ENCODE measurements at regions not wholly inside any gene's neighbourhood (a gene's known extent, or its start where the extent isn't known, plus 50 kb on each side); places are given as distances from the start of the nearest gene placed in this dataset.
"Not testable (repeated sequence)": the region's sequence is repeated elsewhere in the genome, so short reads cannot be mapped to it uniquely, and the experiment has no call there.

DNA sequence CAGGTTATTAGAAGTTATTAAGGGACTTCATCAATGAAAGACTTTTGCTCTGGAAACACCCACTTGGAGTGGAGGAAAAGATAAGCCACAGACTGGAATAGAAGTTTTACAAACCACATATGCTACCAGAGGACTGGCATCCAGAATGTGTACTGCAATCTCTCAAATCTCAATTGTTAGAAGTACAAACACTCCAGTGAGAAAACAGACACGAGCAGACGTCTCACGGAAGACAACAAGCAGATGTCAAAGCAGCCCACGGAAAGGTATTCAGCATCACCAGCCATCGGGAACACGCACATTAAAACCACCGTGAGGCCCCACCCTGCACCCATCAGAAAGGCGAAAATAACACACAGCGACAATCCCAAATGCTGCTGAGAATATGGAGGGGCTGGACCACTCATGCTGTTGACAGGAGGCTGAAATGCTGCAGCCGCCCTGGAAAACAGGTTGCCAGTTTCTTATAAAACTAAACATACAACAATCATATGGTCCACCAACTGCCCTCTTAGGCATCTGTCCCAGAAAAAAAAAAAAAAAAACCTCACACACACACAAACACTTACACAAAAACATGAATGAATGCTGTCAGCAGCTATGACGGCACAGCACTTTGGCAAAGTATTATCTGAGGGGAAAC, 131.9 kb upstream of the SFSWAP start:
- no peak for DNase-seq (ENCODE audit: low spot score)

GRCh38 chr12:131583090-131583712, 127.7 kb upstream of the SFSWAP start:
- no peak for DNase-seq (ENCODE audit: low spot score)

GRCh38 chr12:131586269-131586668, 124.6 kb upstream of the SFSWAP start:
- DNase-seq (ENCODE audit: low spot score) = no peak

DNA sequence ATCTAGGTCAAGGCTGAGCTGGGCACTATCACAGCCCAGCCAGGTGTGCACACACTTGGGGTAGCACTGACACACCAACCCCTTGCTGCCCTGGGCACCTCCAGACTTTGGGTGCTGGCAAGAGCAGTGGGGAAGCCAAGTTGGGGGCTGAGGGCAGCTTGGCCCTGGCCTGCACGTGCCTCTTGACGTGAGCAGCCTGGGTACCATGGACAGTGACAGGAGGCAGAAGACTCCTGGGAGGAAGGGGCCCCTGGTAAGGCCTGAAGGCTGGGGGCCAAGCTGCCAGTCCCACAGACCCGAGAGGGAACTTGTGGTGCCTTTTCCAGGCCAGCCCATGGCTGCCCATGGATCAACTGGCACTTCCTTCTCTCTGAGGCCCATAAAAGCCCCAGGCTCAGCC, 124.1 kb upstream of the SFSWAP start:
- no peak for DNase-seq (ENCODE audit: low spot score)

GRCh38 chr12:131587565-131587964, 123.3 kb upstream of the SFSWAP start:
- no peak for DNase-seq (ENCODE audit: low spot score)

DNA sequence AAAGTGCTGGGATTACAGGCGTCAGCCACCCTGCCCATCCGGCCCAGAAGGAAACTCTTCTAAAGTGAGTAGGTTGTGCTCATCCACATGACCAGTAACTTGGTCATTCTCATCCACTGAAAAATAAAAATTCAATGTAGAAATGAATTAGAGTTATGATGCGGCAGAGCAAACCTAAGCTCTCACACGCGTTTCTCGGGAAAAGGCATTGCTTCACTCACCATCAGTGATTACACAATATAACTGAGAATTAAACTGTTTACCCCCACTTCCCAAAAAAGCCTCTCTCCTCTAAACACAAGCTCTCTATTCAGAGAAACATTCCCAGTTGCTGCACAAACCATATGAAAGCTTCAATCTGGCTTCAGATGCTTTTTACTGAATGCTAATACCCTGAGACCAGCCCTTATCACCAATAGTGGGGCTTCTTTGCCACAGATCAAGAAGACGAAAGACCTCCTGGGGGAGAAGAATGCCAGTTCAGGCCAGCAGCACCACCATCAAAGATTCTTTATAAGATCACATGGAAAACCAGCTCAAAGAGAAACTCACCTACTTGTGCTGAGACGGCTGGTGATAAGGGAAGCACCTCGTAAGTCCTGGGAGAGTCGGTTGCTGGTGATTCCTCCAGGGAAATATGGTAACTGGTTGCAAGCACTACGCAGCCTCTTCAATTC, 121.5 kb upstream of the SFSWAP start:
- DNase-seq (ENCODE audit: low spot score) = no peak

DNA sequence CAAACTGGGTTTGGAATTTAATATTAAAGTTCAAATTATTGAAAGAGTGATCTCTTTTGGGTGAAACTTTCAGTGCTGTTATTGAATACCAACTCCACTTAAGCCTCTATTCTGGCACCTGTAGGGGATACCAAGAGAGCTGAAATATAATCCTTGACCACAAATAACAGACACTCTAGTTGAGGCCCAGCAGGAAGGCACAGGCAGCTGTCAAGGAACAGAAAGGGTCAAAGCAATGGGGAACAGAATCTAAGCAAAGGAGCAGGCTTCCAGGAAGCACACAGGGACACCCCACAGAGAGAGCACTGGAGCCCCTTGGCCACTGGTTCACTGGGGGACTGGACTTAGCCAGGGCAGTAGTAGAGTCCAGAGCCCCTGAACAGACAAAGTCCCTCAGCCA, 120.9 kb upstream of the SFSWAP start:
- DNase-seq (ENCODE audit: low spot score) = no peak

GRCh38 chr12:131591136-131591535, 119.8 kb upstream of the SFSWAP start:
- DNase-seq (ENCODE audit: low spot score) = no peak

- DNase-seq (ENCODE audit: low spot score) = no peak
These were observed 118.9 kb upstream of the SFSWAP start for GRCh38 chr12:131591714-131592709.

DNA sequence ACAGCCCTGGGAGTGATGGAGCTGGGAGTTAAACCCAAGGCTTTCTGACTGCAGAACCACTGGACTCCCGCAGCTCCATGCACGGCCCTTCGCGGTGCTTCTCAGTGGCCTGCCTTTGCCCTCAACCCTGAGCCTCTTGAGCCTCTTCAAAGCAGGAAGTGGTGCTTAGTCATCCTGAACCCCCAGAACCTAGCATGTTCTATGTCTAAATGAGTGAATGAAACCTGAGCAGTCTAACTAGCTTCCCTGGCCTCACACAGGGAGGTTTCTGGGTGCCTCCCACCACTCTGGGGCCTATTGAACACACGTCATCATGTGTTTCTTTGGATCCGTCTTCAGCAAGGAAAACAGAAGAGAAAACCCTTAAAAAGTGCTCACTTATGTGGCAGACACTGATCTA, 117.9 kb upstream of the SFSWAP start:
- DNase-seq (ENCODE audit: low spot score) = peak; percentile 28

GRCh38 chr12:131593406-131593805, 117.5 kb upstream of the SFSWAP start:
- no peak for DNase-seq (ENCODE audit: low spot score)

- no peak for DNase-seq (ENCODE audit: low spot score)
These were observed 114.8 kb upstream of the SFSWAP start for GRCh38 chr12:131596115-131596514.

- DNase-seq (ENCODE audit: low spot score) = no peak
These were observed 113.6 kb upstream of the SFSWAP start for GRCh38 chr12:131597333-131597732.

GRCh38 chr12:131598717-131599116, 112.2 kb upstream of the SFSWAP start:
- DNase-seq (ENCODE audit: low spot score) = no peak

- DNase-seq (ENCODE audit: low spot score) = no peak
These were observed 111.4 kb upstream of the SFSWAP start for GRCh38 chr12:131599190-131600159.

GRCh38 chr12:131600160-131600532, 110.7 kb upstream of the SFSWAP start:
- DNase-seq (ENCODE audit: low spot score) = no peak

- DNase-seq (ENCODE audit: low spot score) = not testable (repeated sequence)
These were observed 109.4 kb upstream of the SFSWAP start for GRCh38 chr12:131601499-131601898.

DNA sequence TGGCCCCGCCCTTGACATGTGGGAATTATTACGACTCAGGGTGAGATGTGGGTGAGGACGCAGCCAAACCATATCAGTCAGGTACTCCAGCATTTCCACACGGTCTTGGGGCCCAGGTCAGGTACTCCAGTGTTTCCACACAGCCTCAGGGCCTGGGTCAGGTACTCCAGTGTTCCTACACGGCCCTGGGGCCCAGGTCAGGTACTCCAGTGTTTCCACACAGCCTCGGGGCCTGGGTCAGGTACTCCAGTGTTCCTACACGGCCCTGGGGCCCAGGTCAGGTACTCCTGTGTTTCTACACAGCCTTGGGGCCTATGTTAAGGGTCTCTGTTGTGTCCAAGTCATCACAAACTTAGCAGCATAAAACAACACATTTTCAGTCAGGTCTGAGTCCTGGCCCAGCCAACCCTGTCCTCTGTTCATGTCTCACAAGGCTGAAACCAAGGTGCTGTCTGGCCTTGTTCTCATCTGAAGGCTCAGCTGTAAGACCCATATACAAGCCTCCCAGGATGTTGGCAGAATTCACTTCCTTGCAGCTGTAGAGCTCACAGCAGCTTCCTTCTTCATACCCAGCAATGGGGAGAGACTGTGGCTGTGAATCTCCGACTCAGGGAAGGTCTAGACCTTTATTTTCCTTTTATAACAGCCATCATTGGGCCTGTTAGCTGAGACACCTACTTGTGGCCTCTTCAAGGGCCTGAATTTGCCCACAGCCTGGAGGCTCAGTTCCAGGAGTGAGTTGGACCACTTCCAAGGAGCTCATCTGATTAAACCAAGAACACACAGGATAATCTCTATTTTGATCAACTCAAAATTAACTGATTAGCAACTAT, 107.6 kb upstream of the SFSWAP start:
- peak; percentile 12 for DNase-seq (ENCODE audit: low spot score)

GRCh38 chr12:131603939-131604795, 106.7 kb upstream of the SFSWAP start:
- DNase-seq (ENCODE audit: low spot score) = peak; percentile 60
